T-helper 22 cell (primary cell): ENCODE measurements at regions not wholly inside any gene's neighbourhood (a gene's known extent, or its start where the extent isn't known, plus 50 kb on each side); places are given as distances from the start of the nearest gene placed in this dataset.
"Not testable (repeated sequence)": the region's sequence is repeated elsewhere in the genome, so short reads cannot be mapped to it uniquely, and the experiment has no call there.

Experiments
- DNase-seq: peaks from one replicate; pipeline ENCODE4 v3.0.0-alpha.2; 2020; ENCODE audit warnings: low read depth

DNA sequence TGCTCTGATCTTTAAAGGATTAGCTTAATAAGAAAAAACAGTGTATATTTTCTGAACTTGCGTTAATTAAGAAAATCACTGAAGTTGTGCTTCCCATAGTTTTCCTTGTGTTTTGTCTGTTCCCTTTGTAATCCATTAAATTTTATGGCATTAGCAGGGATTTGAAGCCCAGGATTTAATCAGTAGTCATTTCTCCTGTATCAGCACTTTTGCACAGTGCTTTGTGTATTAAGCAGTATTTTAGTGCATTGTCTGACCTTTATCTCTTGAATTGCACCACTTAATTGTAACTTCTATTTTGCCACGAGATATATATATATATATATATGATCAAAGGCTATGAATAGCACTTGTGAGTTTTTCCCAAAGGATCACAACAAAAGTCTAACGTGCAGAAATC is 133.7 kb downstream of the S1PR1 start:
- no peak for DNase-seq

DNA sequence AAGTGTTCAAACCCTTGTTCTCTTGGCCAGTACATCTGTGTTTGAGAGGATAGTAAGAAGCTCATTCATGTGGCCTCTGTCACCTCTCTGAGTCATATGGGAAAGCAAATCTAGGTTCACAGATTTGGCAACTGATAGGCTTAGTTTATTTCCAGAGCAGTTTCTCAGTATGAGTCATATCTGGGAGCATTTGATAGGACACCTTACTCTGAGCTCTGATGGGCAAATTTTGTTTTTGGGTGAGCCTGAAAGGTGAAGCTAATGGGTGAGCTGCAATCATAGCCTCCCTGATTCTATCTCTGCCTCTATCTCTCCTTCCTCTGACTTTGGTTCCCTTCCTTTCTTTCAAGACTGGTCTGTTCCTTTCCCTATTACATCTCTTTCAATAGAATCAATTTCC is 134.4 kb downstream of the S1PR1 start:
- DNase-seq, result no peak

DNA sequence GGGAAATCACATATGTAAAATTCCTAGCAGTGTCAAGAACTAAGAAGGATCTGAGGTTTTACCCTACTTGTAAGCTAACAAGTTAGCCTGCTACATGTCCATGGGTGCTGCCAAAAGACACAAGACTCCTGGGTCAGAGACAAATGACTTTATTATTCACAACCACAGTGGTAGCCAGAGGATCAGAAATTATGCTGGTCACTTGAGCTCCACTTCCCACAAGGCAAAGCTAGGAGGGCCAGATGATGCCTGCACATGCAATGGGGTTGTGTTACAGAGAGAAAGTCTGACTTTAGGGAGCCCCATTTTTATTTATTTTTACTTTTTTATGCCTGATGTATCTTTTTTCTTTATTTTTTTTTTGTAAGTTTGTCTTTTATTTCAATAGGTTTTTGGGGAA is 136.8 kb downstream of the S1PR1 start:
- DNase-seq, result no peak

DNA sequence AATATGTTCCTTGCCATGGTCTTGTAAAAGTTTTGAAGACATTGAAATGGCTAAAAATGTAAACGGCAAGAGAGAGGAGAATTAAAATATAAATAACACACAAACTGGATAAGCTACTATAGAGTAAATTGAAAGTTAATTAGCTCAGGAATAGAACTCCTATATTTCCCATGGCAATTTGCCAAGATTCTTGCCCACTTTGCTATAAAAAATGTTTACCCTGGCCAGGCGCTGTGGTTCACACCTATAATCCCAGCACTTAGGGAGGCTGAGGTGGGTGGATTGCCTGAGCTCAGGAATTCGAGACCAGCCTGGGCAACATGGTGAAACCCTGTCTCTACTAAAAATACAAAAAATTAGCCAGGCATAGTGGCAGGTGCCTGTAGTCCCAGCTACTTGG is 138.6 kb downstream of the S1PR1 start:
- DNase-seq, result not testable (repeated sequence)

DNA sequence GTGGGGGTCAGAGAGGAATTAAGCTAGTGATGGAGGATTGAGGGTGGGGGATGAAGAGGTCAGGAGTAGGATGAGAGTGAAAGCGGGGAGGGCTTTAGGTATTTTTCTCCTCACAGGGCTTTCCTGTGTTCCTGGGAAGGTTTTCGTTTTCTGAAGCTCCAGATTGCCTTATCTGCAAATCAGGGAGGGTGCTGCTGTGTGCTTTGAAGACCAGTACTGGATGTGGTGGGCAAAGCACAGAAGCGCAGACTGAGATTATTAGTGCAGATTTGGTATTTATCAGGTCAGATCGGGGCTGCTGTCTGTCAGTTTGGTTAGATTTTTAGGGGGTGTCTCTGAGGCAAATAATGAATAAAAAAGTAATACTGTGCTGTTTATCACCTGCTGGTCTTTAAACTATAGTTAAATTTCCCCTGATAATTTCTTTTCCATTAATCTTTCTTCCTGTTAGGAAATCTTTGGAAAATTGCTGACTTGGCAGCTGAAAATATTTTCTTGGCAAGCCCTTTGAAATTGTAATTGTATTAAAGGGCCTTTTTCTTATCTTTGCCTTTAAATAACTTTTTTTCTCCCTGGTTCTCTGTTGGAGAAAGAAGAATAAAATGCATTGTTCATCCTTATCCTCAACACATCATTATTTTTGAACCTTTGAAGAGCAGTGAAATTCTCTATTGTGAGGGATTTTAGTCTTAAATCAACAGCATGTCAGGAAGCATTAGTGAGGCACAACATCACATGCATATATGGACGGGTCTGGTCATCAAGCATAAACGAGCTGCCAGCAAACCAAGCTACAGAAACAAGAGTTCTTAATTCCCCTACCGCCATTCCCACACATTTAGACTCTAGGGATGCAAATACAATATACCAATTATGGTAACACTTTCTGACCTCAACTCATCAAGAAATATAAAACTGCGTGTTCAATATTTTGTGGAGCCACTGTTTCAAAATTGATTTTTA is 139.6 kb downstream of the S1PR1 start:
- no peak for DNase-seq

DNA sequence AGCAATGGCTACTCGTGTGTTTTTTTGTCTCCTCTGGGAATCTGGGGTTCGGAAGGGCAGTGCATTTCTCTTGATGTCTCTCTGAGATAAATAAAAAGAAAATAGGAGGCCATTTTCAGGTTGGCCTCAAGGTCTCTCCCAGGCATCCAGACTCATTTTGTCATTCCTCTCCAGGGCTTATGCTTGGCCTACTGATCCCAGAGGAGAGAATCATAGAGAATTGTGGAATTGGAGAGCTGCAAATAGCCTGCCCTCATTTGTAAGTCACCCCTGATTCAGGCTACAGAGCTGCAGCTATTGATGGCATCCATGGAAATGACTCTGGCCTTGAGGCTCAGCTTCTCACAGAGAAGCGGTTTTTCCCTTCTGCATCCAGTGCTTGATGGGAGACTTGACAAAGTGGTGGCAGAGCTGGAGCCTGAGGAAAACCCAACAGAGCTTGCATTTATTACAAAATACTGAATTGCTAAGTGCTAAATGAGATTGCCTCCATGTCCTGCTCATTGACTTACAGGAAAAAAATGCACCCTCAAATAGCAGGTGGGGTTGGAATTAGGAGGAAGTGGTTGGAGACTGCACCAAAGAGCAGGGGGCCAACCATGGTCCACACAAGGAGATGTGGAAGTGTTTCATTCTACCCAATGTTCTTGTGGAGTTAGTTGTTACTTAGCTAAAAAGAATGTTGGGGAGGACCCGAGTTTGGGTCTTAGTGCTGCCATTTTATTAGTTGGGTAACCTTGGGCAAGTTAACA is 140.4 kb downstream of the S1PR1 start:
- DNase-seq, result no peak

DNA sequence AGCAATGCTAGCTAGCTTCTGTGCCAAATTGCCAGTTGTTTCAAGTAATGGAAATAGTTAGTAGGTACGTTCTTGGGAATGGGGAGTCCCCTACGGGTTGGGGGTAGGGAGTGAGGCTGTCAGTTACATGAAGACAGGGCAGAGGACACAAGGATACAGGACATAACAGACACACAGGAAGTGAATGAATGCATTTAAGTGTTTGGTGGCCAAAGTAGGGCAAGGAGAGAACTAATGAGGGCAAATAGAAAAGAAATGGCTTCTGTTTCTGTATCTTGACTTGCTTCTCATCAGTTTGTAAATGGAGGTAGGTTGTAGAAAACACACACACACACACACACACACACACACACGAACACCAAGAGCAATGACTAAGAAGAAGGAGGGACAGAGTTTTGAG is 142.2 kb downstream of the S1PR1 start:
- DNase-seq, result no peak

DNA sequence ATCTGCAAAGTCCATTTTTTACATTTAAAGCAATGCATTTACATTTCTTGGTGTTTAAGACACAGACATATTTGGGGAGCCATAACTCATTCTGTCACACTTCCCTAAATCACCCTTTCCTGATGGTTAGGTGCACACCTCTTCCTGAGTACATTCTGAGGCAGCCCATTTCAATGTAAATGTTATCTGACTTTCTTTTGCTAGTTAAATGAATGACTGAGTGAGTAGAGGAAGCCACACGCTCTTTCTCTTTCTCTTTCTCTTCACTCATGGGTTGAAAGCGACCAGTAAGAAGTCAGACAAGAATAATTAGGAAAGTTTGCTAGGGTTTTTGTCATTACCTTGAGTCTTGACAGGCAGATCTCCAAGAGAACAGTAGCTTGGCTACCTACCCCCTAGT is 143.1 kb downstream of the S1PR1 start:
- no peak for DNase-seq

DNA sequence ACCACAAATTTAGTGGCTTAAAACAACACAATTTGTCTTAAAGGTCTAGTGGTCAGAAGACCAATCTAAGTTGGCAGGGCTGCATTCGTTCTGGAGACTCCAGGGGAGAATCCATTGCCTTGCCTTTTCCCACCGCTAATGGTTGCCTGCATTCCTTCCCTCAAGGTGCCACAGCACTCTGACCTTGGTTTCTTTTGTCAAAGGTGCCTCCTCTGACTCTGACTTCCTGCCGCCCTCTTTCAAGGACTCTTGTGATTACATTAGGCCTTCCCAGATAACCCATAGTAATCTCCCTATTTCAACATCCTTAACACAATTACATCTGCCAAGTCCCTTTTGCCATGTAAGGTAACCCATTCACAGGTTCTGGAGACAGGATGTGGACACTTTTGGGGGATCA is 145.3 kb downstream of the S1PR1 start:
- no peak for DNase-seq

DNA sequence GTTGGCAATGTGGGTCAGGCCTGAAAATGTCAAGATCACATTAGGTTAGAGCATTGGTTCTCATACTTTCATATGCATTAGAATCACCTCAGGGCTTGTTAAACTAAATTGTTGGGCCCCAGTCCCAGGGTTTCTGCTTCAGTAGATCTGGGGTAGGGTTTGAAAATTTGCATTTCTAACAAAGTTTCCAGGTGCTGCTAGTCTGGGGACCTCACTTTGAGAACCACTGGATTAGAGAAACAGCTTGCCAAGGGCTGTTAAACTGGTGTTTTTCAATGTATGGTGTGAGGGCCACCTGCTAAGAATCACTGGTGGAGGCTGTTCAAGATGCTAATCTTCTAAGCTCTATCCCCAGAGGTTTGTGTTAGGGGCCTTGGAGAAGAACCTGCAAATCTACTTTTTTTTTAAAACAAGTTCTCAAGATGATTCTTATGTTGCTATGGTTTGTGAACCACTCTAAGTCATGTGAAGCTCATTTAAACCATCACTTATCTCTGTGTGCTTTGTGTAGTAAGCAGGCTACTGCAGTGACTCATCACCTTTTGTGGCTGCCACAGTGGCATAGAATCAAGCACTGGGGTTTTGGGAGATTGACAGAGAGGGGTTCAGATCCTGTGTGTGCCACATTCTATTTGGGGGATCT is 152.2 kb downstream of the S1PR1 start:
- no peak for DNase-seq

DNA sequence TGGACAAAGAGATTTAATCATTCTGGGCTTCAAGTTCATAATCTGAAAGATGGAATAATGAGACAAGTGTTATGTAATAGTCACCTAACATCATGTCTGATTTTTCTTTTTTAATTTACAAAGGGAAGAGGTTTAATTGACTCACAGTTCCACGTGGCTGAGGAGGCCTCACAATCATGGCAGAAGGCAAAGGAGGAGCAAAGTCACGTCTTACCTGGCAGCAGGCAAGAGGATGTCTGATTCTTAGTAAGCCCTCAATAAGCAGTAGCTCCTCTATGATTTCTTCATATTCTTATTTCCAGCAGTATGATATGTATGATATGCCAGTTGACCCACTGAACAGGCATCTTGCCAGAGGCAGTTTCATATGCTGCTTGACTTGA is 152.7 kb downstream of the S1PR1 start:
- DNase-seq, result no peak

DNA sequence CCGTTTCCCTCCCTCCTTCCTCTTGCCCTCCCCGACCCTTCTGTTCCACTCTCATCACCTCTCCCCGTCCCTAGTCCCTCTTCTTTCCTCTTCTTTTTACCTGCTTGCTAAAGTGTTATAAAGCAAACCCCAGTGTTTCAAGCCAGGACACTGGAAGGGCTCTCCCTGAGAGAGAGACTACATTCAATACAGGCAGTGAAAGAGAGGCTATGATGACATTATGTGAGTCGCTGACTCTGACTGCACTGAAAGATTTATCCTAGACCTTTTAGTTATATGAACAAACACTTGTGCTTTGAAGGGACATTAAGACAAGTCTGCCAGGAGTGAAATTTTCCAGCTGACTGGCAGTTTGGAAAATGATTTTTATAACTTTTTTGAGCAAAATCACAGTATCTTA is 155.7 kb downstream of the S1PR1 start:
- DNase-seq, result no peak

DNA sequence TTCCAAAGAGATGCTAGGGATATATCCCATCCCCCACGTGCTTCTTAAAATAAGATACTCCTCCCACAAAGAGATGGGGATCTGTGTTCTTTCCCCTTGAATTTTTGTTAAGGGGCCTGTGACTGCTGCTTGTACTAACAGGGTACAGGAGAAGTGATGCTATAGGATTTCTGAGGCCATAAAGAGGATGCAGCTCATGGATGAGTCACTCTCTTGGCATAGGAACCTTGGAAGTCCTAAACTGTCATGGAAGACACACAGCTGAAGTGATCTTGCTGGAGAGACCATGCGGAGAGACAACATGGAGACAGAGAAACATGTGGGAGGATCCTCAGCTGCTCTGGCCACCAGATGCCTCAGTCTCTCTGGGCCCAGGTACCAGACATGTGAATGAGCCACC is 157.2 kb downstream of the S1PR1 start:
- DNase-seq, result no peak

DNA sequence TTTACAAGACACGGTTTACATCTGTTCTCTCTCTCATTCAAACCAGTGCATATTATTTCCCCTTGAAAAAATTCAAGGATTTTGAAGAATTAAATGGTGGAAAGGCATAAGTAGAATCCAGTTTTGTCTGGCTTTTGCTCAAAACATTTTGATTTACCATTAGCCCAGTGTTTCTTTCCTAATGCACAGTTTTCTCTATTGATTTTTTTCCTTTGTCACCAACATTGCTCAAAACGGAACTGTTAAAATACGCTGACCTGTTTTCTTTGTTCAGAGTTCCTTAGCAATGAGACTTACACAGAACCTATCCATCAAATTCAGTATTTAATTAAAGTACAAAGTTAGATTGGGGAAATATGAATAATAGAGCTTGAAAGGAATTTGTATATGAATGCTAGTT is 162.4 kb downstream of the S1PR1 start:
- no peak for DNase-seq

DNA sequence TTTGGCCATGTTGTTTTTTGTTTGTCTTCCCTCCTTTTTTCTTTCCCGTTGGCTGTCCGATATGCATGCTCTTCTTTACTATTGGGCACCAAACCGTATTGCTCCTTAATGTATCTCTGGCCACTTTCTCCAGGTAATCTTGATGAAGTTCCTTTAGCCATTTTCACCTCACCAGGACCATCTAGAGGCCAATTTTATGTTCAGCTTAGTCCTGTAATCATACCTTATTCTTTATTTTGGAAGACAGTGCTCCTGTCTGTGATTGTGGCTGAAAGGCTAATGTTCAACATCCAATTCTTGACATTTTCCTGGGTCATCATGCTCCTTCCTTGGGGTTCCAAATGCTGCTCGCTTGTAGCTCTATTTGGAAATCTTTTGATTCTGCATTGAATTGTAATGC is 169.5 kb downstream of the S1PR1 start:
- no peak for DNase-seq

DNA sequence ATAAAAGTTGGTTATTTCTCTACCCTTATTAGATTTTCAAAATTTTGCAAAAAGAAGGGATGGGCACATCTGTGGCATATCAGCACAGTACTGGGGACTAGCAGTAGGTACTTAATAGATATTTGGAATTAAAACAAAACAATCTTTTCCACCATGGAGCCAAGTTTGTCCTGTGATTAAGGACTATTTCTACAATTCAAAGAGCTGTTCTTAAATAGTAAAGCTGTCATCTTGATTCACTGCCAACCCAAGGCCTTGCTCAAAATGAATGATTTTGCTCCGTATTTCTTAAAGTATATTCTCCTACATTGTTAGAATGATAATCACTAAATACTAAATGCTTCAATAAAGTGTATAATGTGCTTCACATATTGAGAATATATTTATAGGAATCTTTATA is 169.9 kb downstream of the S1PR1 start:
- DNase-seq, result no peak

DNA sequence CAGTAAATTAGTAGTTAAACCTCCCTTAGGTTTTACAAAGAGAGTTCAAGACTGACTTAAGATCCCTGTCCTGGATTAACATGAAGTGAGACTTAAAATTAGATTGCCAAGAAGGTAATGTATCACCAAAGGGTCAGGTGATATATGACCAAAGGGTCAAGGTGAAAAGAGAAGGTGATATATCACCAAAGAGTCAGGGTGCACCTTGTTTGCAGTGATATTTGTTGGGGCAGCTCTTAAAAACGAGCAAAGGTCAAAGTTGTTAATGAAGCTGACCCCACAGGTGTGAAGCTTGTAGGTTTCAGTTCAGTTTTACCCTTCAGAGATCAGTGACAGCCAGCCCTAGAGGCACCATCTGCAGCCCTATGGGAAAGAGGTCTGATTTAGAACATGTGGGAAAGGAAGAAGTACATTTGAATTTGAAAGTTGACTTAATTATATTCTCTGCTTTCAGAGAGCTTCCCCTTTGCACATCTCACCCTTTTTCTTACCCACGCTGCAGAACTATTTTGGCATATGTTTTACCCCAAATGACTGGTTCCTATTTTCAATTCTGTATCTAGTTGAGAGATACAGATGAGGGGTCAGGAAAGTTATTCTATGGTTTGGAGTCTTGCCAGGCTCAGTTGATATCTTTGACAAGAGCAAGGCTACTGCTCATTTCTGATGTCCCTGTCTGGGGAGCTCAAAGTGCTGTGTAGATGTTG is 170.8 kb downstream of the S1PR1 start:
- no peak for DNase-seq

DNA sequence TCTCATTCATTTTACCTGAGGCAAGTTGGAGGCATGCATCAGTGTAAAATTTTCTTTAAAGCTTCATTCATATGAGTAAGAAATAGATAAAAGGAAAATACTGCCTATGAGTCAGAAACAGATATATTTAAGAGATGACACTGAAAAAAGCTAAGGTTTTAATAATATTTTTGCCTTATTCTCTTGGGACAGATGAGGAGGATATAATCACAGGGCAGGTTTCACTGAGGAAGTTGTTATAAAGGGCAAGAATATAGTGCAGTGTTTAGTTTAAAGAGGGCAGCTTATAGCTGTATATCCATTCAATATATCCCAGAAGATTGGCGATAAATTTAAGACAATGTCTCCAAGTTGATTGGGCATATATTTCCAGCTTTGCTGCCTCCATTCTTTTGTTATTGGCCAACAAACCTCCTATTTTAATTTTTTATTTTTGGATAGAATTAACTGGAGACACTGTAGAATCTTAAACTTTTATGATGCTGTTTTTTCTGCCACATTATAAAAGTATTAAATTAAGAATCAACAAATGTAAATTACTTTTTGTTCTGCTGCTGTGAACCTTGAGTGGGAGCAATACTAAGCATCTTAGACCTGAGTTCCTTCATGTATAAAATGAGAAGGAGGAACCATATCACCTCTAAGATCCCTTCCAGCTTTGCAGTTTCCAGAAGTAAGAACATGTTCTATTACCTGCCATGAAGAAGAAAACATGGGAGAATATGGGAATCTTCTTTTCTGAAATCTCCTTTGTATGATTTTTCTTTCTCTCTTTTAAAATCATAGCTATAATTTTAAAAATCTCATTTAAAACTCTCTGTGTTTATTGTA is 171.6 kb downstream of the S1PR1 start:
- no peak for DNase-seq

DNA sequence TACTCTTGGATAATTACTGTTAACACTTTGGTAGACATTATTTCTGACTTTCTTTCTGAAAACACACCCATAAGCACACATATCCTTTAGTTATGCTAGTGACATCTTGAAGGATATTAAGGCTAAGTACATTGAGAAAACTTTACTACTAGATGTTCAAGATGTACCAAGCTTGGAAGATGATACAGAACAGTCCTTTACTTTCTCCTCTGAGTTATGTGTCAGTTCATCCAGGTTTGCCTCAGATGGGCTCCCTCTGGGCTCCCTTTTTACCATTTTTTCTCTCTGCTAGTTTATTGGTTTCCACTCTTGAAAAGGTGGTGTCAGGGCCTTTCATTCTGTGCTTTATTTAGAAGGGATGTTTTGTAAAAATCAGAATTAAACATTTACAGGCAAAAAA is 172.3 kb downstream of the S1PR1 start:
- no peak for DNase-seq

DNA sequence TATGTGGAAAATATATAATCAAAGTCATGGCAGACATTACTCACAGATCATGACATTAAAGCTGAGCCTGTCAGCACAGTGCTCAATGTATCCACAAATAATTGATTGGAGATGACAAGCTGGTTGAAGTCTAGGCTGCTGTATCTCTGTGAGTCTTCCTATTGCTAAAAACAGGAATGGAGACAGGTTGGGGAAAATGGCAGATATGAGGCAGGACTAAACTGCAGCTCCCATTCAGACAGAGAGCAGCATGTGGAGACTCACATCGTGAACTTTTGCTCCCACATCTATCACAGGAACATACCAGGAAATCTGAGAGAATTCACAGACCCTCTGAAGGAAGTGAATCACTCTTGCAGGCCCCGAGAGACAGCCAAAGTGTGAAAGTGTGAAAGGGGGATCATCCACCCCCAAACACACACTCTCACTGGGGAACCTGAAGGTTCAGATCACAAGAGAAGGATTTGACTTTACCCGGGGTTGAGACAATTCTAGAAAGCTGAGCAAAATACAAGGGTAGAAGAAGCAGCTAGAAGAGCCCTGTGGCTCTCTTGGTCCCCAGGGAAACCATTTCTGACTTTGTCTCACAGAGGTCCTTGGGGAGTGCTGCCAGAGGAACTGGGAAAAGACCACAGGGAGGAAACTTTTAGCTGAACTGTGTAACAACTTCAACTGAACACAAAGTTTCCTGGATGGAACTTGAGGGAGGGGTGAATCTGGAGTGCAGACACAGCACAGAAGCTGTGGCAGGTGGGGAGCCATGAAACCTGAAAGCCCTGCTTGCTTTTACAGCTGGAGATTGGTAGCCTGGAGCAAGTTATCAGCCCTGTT is 173.4 kb downstream of the S1PR1 start:
- DNase-seq, result no peak

DNA sequence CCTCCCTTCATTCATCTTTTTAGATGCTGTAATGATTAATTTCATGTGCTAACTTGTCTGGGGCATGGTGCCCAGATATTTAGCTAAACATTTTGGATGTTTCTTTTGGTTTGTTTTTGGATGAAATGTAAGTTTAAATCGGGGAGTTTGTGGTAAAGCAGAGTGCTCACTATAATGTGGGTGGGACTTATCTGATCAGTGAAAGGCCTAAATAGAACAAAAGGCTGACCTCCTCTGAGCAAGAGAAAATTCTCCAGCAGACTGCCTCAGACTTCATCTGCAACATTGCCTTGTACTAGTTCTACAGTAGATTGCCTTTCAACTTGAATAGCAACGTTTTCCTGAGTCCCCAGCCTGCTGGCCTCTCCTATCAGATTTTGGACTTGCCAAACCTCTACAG is 183.6 kb downstream of the S1PR1 start:
- DNase-seq, result no peak
